ENCODE measurements at regions not wholly inside any gene's neighbourhood (a gene's known extent, or its start where the extent isn't known, plus 50 kb on each side); places are given as distances from the start of the nearest gene placed in this dataset.
A peak's percentile ranks its signal among the peaks of the same experiment; 100 is the strongest.
"Not testable (repeated sequence)": the region's sequence is repeated elsewhere in the genome, so short reads cannot be mapped to it uniquely, and the experiment has no call there.

DNA sequence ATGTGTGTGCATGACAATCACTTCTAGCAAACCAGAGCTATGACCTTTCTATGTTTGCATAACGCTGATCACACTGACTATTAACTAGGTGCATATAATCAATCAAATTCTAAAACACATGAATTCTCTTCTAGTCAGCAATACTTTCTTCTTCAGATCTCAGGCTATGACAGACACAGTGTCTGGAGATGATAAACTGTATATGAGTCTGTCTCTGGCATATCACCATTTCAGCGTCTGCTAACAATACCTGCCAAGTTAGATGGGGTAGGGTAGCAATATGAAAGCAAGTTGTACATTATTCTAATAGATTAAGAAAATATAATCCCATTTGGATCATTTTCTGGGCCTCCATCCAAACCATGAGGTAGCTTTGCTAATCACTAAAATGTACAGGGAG lies 354.2 kb upstream of the EPHA4 start:
- DNase-seq: no peak

- peak in 1 of 3 donors; percentile 33 for DNase-seq
These were observed 352.5 kb upstream of the EPHA4 start for GRCh38 chr2:221924576-221924975.

- no peak for DNase-seq
These were observed 343.8 kb upstream of the EPHA4 start for GRCh38 chr2:221915926-221916325.

DNA sequence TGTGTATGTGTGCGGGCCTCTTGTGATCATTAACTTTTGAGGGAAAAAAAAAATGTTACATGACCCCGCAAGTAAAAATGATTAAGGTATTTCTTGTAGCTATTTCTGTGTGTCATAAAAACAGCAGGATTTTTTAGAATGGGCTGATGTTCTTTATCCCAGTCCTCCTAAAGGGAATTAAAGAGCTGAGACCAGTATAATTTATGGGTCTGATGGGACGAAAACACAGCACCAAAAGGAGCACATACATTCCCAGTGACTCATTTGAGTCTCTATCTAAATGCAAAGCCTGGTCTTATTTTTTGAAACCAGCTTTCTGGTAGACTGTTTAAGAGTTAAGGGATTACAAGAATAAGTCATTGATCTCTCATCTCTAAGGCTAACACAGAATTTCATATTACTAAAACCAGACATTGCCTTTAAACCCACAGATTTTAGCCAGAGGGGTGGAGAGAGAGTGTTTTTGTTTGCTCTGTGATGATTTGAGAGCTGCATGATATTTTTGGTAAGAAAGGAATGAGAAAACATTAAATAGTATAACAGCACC lies 342.3 kb upstream of the EPHA4 start:
- peak in 1 of 3 donors; percentile 7 for DNase-seq

GRCh38 chr2:221911890-221912289 lies 339.8 kb upstream of the EPHA4 start:
- no peak for DNase-seq

DNA sequence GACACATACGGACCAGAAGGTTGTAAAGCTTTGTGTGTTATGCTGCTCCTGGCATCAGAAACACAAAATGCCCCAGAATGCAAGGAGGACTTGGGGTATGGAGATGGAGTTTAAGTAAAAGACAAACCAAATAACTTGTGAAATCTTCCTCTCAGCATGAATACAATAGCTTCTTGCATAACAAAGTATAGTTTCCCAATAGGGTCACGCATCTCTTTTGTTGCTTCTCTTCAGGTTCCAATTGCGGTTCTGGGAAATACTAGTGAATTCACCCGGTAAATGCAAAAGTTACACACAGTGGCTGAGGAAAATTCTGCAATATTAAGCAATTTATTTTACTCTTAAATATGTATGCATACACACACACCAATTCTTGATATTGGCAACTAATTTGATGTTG lies 339.2 kb upstream of the EPHA4 start:
- DNase-seq: no peak

DNA sequence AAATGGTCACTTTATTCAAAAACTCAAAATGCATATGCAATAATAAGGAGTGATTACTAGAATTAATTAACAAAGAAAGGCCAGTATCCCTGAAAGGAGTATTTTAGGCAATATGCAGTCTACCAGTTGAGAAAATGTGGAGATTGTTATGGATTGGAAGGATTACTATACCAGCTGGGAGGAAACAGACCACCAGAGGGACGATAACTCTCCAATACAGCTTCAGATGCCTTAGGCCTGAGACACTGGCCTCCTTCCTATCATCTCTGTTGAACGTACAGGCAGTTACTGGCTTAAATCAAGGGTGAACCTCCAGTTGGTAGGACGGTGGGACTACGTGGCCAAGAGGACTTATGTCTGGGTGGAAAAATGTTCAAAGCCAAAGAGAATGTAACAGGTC lies 336.4 kb upstream of the EPHA4 start:
- DNase-seq: no peak

GRCh38 chr2:221897718-221898117 lies 325.6 kb upstream of the EPHA4 start:
- no peak for DNase-seq

DNA sequence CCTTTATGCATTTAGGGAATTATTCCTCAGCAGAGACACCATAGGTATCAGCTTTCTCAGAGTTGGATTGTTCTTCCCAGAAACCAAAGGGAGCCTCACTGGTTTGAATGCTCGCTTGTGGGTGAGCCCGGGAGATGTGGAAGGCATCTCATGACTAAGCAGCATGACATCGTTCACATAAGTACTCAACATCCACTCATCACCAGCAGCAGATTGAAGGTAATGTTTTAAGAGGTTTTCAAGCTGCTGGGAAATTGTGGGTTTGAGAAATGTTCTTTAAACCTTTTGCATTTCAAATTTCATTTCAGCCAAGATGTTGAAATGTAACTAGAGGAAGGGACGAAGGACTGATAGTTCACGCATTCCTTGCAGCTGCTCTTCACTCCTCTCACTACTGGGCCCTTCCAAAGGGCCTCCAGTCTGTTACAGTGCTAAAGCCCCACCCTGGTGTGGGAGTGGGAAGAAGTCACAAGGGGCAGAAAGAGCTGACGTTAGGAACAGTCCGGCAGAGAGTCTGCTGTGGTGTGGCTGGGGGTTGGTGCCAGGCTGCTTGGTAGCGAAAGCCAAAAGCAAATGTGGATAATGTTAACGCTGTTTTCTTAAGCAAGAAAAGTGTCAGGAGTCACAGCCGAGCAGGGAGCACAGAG lies 324.5 kb upstream of the EPHA4 start:
- DNase-seq: peak in 2 of 3 donors; percentile 51 to 58

DNA sequence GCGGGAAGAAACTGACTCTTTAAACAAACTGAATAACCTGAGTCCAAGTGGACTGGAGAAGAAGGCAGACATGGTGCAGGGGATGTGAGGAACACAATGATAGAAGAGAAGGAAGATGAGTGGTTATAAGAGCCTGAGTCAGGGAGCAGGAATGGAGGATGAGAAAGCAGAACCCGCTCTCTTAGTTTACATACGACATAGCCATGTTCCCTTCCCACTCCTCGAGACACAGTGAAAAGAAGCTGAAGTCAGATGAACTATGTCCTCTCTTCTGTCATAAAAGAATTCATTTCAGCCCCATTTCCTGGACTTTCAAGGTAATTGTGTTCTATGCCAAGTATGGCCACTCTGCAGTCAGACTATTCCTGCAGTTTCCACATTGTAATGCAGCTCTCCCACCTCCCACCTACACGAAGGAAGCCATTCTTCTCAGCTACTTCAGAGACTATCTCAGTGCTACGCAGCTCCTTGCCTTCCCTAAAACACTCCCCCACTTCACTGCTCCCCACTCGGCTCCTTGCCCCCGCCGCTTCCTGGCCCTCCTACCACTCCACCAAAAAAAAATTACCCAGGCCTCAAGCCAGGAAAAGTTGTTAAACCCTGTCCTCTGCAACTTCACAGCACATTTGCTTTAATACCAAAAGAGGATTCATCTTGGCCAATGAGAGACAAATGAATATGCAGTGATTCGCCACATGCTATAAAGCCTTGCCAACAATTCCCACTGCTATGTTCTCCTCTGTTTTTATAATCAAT lies 323.4 kb upstream of the EPHA4 start:
- DNase-seq: peak; percentile 3 to 52 (median 39)

GRCh38 chr2:221893501-221893900 lies 321.4 kb upstream of the EPHA4 start:
- DNase-seq: no peak

DNA sequence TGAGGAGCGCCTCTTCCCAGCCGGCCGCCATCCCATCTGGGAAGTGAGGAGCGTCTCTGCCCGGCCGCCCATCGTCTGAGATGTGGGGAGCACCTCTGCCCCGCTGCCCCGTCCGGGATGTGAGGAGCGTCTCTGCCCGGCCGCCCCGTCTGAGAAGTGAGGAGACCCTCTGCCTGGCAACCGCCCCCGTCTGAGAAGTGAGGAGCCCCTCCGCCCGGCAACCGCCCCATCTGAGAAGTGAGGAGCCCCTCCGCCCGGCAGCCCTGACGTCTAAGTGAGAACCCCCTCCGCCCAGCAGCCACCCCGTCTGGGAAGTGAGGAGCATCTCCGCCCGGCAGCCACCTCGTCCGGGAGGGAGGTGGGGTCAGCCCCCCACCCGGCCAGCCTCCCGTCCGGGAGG lies 319.9 kb upstream of the EPHA4 start:
- DNase-seq: not testable (repeated sequence)

GRCh38 chr2:221883976-221884375 lies 311.9 kb upstream of the EPHA4 start:
- DNase-seq: no peak

DNA sequence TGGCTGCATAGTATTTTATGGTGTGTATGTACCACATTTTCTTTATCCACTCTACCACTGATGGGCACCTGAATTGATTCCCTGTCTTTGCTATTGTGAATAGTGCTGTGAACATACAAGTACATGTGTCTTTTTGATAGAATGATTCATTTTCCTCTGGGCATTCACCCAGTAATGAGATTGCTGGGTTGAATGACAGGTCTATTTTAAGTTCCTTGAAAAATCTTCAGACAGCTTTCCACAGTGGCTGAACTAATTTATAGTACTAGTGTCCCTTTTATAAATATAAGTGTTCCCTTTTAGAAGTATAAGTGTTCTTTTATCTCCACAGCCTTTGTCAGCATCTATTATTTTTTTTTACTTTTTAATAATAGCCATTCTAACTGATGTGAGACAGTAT lies 303.9 kb upstream of the EPHA4 start:
- DNase-seq: no peak

DNA sequence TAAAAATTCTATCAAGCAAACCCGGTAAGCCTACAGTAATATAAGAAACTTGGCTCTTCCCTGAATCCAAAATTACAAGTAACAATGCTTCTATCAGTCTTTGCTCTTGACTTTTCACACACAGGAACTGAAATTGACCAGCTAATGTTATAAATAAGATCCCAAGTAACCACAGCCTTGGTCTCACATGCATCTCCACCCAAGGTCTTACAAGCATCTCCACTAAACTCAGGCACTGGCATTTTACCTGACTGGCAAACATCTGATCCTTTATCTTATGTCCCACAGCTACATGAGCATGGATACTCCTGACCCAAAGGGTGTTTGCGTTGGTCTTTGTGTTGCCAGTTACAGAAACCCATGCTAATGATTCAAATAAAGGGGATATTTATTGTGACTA lies 302.3 kb upstream of the EPHA4 start:
- no peak for DNase-seq

DNA sequence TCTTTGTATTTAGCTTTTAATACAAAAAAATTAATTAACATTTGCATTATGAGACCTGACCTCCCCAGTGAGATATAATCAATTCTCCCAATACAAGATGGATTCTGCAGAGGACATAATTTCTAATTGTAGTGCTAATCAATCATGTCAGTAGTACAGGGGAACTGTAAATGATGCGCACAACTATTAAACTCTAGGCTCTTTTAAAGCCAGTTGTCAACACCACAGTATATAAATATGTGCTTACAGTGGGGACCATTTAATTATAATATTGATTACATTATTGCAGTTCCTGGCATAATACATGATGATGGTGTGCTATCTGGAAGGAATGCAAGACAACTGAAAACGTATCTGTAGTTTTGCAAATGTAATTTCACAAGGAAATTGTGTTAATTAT lies 285.6 kb upstream of the EPHA4 start:
- no peak for DNase-seq

GRCh38 chr2:221853297-221853696 lies 281.2 kb upstream of the EPHA4 start:
- no peak for DNase-seq

DNA sequence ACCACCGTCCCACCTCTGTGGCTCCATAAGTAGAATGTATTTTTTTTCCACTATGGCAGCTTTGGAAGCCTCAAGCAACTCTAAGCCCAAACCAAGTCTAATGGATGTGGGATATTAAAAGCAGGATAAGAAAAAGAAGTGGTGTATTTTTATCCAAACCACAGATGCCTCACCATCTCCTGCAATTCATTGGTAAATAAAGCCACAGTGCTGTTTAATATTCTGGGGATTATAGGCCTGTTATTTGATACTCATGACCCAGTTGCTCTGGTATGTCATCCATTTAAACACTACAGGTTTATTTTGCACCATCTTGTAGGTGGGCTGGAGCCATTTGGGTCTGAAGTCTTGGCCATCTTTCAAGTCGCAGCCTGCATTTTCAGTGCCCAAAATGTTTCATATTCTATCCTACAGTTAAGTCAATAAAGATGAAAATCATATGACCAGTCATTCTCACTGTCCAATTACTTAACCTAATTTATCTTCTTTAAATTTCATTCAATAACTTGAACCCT lies 279.5 kb upstream of the EPHA4 start:
- no peak for DNase-seq

DNA sequence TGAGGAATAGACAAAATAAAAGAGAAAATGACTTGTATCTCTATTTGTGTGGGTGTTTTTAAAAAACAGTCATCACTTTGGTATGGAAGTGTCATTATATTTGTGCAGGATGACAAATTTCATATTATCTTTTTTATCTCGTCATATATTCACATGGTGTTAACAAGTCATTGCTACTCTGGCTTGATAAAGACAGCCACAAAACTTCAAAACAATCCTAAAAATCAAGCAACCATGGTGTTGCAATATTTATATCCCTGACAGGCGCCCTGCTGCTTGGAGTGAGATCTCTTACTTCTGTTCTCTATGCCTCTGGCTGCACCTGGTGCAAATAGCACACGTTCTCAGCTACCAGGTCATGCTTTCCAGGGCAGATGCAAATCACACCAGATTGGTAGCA lies 278.0 kb upstream of the EPHA4 start:
- no peak for DNase-seq

GRCh38 chr2:221848286-221848685 lies 276.2 kb upstream of the EPHA4 start:
- no peak for DNase-seq

DNA sequence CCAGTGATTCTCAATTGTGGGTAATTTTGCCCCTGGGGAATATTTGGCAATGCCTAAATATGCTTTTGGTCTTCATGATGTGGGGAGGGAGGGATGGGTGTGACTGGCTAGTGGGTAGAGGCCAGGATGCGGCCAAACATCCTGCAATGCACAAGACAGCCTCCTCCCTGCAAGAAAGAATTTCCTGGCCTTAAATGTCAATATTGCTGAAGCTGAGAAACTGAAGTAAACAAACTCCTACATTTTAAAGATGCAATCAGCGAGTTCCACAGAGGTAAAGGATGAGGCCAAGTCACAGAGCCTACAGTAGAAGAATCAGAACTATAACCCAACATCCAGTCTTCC lies 272.9 kb upstream of the EPHA4 start:
- no peak for DNase-seq

DNA sequence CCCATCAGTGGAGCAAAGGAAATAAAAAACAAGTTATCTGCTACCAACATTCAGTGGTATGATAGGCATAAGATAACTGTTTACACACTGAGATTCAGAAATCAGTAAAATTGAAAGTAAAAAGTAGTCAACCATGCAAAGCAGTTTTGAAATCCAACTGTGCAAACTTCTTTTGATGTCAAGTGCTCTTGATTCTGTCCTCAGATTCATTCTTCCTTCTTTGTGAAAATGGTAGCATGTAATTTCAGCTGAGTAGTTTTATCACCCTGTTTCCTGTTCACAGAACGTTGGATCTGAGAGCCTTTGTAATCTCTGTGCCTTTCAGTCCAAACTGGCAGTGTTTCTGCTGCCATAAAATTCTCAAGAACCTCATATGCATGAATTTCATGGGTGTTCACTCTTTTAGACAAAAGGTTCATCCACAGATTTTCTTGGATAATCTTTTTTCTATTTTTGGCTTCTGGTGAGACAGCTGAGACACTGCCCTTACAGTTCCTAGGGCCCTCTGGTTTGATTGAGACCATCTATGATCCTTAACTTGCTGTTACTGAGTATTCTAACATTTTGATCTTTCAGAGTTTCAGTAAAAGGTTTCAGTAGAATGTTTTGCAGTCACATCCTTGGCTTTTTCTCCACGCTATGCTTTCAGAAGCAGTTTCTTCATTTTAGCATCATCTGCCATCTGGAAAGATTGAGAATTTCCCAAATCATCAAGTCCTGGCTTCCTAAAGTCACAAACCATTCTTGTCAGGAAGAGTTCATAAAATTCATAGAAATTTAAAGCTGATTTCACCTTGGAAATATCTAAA lies 272.3 kb upstream of the EPHA4 start:
- no peak for DNase-seq
